ENCODE measurements at regions not wholly inside any gene's neighbourhood (a gene's known extent, or its start where the extent isn't known, plus 50 kb on each side); places are given as distances from the start of the nearest gene placed in this dataset.
A peak's percentile ranks its signal among the peaks of the same experiment; 100 is the strongest.

GRCh38 chr11:95282291-95282751 lies 51.3 kb upstream of the SESN3 start:
- Histone ChIP-seq H4K20me1 (ENCODE audit: control insufficient read depth, insufficient read depth, insufficient read length) (no peaks in the 10 kb centered on the region), H3K79me1 (ENCODE audit: insufficient read depth, low read depth, low read length, poor library complexity, severe bottlenecking) (no peaks in the 10 kb centered on the region), H4K91ac (ENCODE audit: insufficient read length, low read depth, low read length) (no peak overlapping the region), H3K9me3 (ENCODE audit: control insufficient read depth, low read depth, low read length) (no peaks in the 10 kb centered on the region), H3K9ac (ENCODE audit: extremely low read depth, insufficient read length, low read length) (no peak overlapping the region), H2AK5ac (ENCODE audit: insufficient read length, low read length) (no peak overlapping the region), H3K23me2 (ENCODE audit: insufficient read length, low read depth, low read length, poor library complexity, severe bottlenecking) (no peaks in the 10 kb centered on the region), H3K18ac (ENCODE audit: insufficient read length, low read depth, low read length) (no peak overlapping the region), H3T11ph (ENCODE audit: low read length) (no peak overlapping the region), H3K27me3 (ENCODE audit: insufficient read depth, low read length) (no peaks in the 10 kb centered on the region), H3K27ac (ENCODE audit: insufficient read length, low read depth, low read length) (no peak overlapping the region), H2AFZ (ENCODE audit: low read length) (peak overlapping the region; percentile 54), H3K4me2 (ENCODE audit: insufficient read depth, insufficient read length, low read length) (no peak overlapping the region), H2BK15ac (ENCODE audit: low read depth, low read length) (no peak overlapping the region), H3K4me1 (ENCODE audit: insufficient read depth, low read length) (peaks cover 11% of the 10 kb centered on the region), H2BK12ac (ENCODE audit: insufficient read length, low read depth, low read length) (no peak overlapping the region), H3K14ac (ENCODE audit: insufficient read depth, low read length) (no peak overlapping the region), H3K56ac (ENCODE audit: insufficient read length, low read depth, low read length) (no peak overlapping the region), H3K79me2 (ENCODE audit: insufficient read depth, low read length) (no peaks in the 10 kb centered on the region), H2BK5ac (ENCODE audit: insufficient read length, low read length) (no peak overlapping the region), H4K5ac (ENCODE audit: insufficient read length, low read depth, low read length) (no peak overlapping the region), H3K23ac (ENCODE audit: insufficient read length, low read depth, low read length) (no peak overlapping the region), H2BK120ac (ENCODE audit: low read depth, low read length, poor library complexity, severe bottlenecking) (no peak overlapping the region), H2BK20ac (ENCODE audit: low read depth, low read length, poor library complexity, severe bottlenecking) (no peak overlapping the region), H4K8ac (replicated peaks; ENCODE audit: insufficient read length, low read depth, low read length) (no peak overlapping the region), H3K4ac (ENCODE audit: low read depth, low read length) (no peak overlapping the region)
- H3K27me3 Mint-ChIP-seq (ENCODE audit: low read depth), result no peaks in the 10 kb centered on the region
- H3K9me3 Mint-ChIP-seq, result peaks cover 0 to 9% of the 10 kb centered on the region in 2 experiments; a peak in 2 of 5 replicates
- DNase-seq, result no peak
- H3K4me1 Mint-ChIP-seq, result peaks cover 45 to 58% of the 10 kb centered on the region in 2 experiments
- no peak for TF ChIP-seq CTCF (conservative IDR thresholded peaks at IDR 0.05)
- H3K27ac Mint-ChIP-seq, result peak overlapping the region; percentile 26 to 74 (median 45); a peak in 3 of 7 replicates
- H3K36me3 Mint-ChIP-seq (ENCODE audit: insufficient read depth in 1 of 3, low read depth in 3 of 3), result peaks cover 0 to 22% (median 2%) of the 10 kb centered on the region in 3 experiments; a peak in 3 of 7 replicates
- no peak overlapping the region for H3K4me3 Mint-ChIP-seq
- no CpG with 5 or more reads among the region's 6 CpGs for WGBS (ENCODE audit: extremely low coverage, insufficient read length, low lambda C conversion rate)
